ENCODE measurements at regions not wholly inside any gene's neighbourhood (a gene's known extent, or its start where the extent isn't known, plus 50 kb on each side); places are given as distances from the start of the nearest gene placed in this dataset.

DNA sequence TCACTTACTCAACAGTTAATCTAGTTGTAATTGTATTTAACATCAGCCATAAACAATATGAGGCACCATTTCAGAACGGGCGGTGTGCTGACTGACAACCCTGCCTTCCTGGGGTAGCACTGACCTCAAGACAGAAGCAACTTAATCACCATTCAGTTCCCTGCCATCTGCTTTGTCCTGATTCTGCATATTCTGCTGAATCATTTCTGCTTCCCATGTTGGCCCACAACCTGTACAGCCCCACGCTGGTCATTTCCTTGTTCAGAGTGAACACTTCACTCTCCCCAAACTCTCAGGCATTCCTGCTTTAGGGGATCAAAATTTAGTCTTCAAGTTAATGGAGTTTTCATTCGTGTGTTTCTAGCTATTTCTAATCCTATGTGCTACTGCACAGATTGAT lies 132.3 kb upstream of the ZBED5 start:
- DNase-seq (no peak), ATAC-seq (ENCODE audit: poor library complexity) (no peak)
- Mint-ChIP-seq H3K27ac (no peak overlapping the region), H3K36me3 (ENCODE audit: low read depth) (no peaks in the 10 kb centered on the region), H3K27me3 (no peaks in the 10 kb centered on the region), H3K4me1 (ENCODE audit: low read depth) (no peaks in the 10 kb centered on the region), H3K4me3 (no peak overlapping the region), H3K9me3 (peaks cover 3% of the 10 kb centered on the region)
- POLR2A ChIA-PET: no interaction called here
- intact Hi-C loops (cut with DNase I, micrococcal nuclease): no loop called here
- Histone ChIP-seq H3K9me3 (ENCODE audit: control insufficient read depth in 1 of 2, insufficient read depth in 1 of 2, low read length in 2 of 2) (no peaks in the 10 kb centered on the region), H3K27ac (ENCODE audit: low read depth in 1 of 2, low read length in 2 of 2) (no peak overlapping the region), H3K4me1 (ENCODE audit: insufficient read depth, low read length) (no peaks in the 10 kb centered on the region), H3K27me3 (ENCODE audit: control insufficient read depth in 1 of 2, insufficient read depth in 2 of 2, low read length in 2 of 2) (no peaks in the 10 kb centered on the region), H3K36me3 (ENCODE audit: insufficient read depth, low read length) (no peaks in the 10 kb centered on the region), H3K4me3 (ENCODE audit: low read length) (no peak overlapping the region)
- TF ChIP-seq CTCF (IDR thresholded peaks at IDR 0.05): no peak
- CTCF ChIA-PET: no interaction called here

DNA sequence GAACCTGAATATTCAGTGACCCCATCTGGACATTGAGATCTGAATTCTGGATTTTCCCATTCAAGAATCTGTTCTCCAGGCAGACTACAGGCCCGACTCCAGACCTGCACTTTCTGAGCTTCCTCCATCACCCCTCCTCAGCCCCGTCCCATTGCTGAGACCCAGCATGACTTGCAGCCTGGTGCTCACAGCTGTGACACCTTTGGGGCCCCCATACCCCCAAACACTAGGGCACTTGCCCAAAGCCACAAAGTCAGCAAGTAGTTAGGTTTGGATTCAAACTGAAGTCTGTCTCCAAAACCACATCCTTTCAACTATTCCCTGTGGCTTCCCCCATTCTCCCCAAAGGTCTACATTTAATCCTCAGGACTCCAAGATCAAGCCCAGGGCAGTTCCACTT lies 128.2 kb upstream of the ZBED5 start:
- no peaks in the 10 kb centered on the region for H3K4me1 ChIP-seq (ENCODE audit: insufficient read depth, low read length)
- H3K27ac ChIP-seq (ENCODE audit: low read depth in 1 of 2, low read length in 2 of 2): no peak overlapping the region
- no peak for ATAC-seq (ENCODE audit: poor library complexity)
- no peaks in the 10 kb centered on the region for H3K36me3 ChIP-seq (ENCODE audit: insufficient read depth, low read length)
- Mint-ChIP-seq H3K9me3 (no peaks in the 10 kb centered on the region), H3K27me3 (no peaks in the 10 kb centered on the region), H3K4me1 (ENCODE audit: low read depth) (no peaks in the 10 kb centered on the region), H3K36me3 (ENCODE audit: low read depth) (no peaks in the 10 kb centered on the region), H3K4me3 (no peak overlapping the region), H3K27ac (no peak overlapping the region)
- intact Hi-C loops (cut with DNase I, micrococcal nuclease): no loop called here
- no peaks in the 10 kb centered on the region for H3K9me3 ChIP-seq (ENCODE audit: control insufficient read depth in 1 of 2, insufficient read depth in 1 of 2, low read length in 2 of 2)
- no peak for TF ChIP-seq CTCF (IDR thresholded peaks at IDR 0.05)
- DNase-seq: no peak
- no peak overlapping the region for H3K4me3 ChIP-seq (ENCODE audit: low read length)
- ChIA-PET CTCF (no interaction called here), POLR2A (no interaction called here)
- no peaks in the 10 kb centered on the region for H3K27me3 ChIP-seq (ENCODE audit: control insufficient read depth in 1 of 2, insufficient read depth in 2 of 2, low read length in 2 of 2)

- Mint-ChIP-seq H3K27ac (no peak overlapping the region), H3K4me1 (ENCODE audit: low read depth) (no peaks in the 10 kb centered on the region), H3K36me3 (ENCODE audit: low read depth) (no peaks in the 10 kb centered on the region), H3K27me3 (no peaks in the 10 kb centered on the region), H3K4me3 (no peak overlapping the region), H3K9me3 (no peaks in the 10 kb centered on the region)
- Histone ChIP-seq H3K4me1 (ENCODE audit: insufficient read depth, low read length) (no peaks in the 10 kb centered on the region), H3K27ac (ENCODE audit: low read depth in 1 of 2, low read length in 2 of 2) (no peak overlapping the region), H3K4me3 (ENCODE audit: low read length) (no peak overlapping the region), H3K9me3 (ENCODE audit: control insufficient read depth in 1 of 2, insufficient read depth in 1 of 2, low read length in 2 of 2) (peaks cover 0 to 6% of the 10 kb centered on the region in 2 experiments), H3K27me3 (ENCODE audit: control insufficient read depth in 1 of 2, insufficient read depth in 2 of 2, low read length in 2 of 2) (peaks cover 0 to 4% of the 10 kb centered on the region in 2 experiments), H3K36me3 (ENCODE audit: insufficient read depth, low read length) (no peaks in the 10 kb centered on the region)
- ChIA-PET POLR2A (no interaction called here), CTCF (interaction anchor here (0.8 kb wide), 1 partner anchor 9 kb away, joined by 3 read pairs; no protein-coding TSS in a partner anchor)
- ATAC-seq (ENCODE audit: poor library complexity): no peak
- intact Hi-C loops (cut with DNase I, micrococcal nuclease): no loop called here
- no peak for DNase-seq
- TF ChIP-seq CTCF (IDR thresholded peaks at IDR 0.05): no peak
These were observed 126.9 kb upstream of the ZBED5 start for GRCh38 chr11:10984742-10985141.
